Glutamatergic neuron (in vitro differentiated cells): ENCODE measurements at regions not wholly inside any gene's neighbourhood (a gene's known extent, or its start where the extent isn't known, plus 50 kb on each side); places are given as distances from the start of the nearest gene placed in this dataset.

Experiments
- DNase-seq: peaks from one replicate; pipeline ENCODE4 v3.0.0; 2022
- H3K27ac Mint-ChIP-seq: one replicate; pipeline ENCODE4 v1.8.0; 2020; ENCODE audit warnings: mild to moderate bottlenecking, mixed read lengths, inconsistent platforms; ENCODE audit not compliant: unreplicated experiment
- H3K27me3 Mint-ChIP-seq: one replicate; pipeline ENCODE4 v1.8.0; 2020; ENCODE audit warnings: mild to moderate bottlenecking, moderate library complexity, mixed read lengths, inconsistent platforms; ENCODE audit not compliant: unreplicated experiment
- H3K36me3 Mint-ChIP-seq: one replicate; pipeline ENCODE4 v1.8.0; 2020; ENCODE audit warnings: mild to moderate bottlenecking, mixed read lengths, inconsistent platforms; ENCODE audit not compliant: unreplicated experiment
- H3K4me1 Mint-ChIP-seq: one replicate; pipeline ENCODE4 v1.8.0; 2020; ENCODE audit warnings: mild to moderate bottlenecking, low read depth, mixed read lengths, inconsistent platforms; ENCODE audit not compliant: unreplicated experiment
- H3K4me3 Mint-ChIP-seq: one replicate; pipeline ENCODE4 v1.8.0; 2020; ENCODE audit warnings: mild to moderate bottlenecking, mixed read lengths, inconsistent platforms; ENCODE audit not compliant: unreplicated experiment
- H3K9me3 Mint-ChIP-seq: one replicate; pipeline ENCODE4 v1.8.0; 2020; ENCODE audit warnings: mild to moderate bottlenecking, moderate library complexity, mixed read lengths, inconsistent platforms; ENCODE audit not compliant: unreplicated experiment
- CTCF ChIP-seq: fragments of 200-600 bp; sonication (generic); IDR thresholded peaks from one replicate; pipeline ENCODE4 v1.5.0; 2021; ENCODE audit not compliant: partially characterized antibody, unreplicated experiment

DNA sequence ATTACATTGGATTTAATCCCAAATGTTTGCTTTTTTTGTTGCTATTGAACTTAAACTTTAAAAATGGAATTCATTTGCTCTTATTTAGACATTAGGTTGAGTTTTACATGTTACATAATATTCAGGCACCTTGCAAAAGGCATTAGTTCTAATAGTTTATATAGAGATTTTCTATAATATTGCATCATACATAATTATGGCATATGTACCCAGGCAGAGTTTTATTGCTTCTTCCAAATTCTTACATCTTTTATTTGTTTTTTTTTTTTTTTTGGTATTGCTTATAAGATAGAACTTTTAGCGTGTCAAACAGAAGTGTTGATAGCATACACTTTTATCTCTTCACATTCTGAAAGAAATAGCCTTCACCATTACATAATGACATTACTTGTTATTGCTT, 487.7 kb downstream of the GABRG1 start:
- Mint-ChIP-seq H3K36me3 (no peaks in the 10 kb centered on the region), H3K9me3 (no peaks in the 10 kb centered on the region), H3K4me1 (no peaks in the 10 kb centered on the region), H3K27me3 (peaks cover 1% of the 10 kb centered on the region), H3K4me3 (no peak overlapping the region), H3K27ac (no peak overlapping the region)
- no peak for TF ChIP-seq CTCF
- DNase-seq, result no peak

DNA sequence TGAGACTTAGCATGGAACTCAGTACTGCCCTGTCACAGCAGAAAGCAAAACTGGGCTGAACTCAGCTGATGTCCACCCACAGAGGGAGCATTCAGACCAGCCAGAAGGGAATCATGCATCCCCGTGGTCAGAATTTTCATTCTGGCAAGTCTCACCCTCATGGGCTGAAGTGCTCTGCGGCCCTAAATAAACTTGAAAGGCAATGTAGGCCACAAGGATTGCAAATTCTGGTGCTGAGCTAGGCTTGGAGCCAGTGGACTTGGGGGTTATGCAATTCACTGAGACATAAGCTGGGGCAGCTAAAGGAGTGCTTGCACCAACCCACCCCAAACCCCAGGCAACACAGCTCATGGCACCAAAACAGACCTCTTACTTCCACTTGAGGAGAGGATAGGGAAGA, 494.1 kb downstream of the GABRG1 start:
- Mint-ChIP-seq H3K27ac (no peak overlapping the region), H3K4me1 (no peaks in the 10 kb centered on the region), H3K9me3 (no peaks in the 10 kb centered on the region), H3K27me3 (no peaks in the 10 kb centered on the region), H3K36me3 (no peaks in the 10 kb centered on the region), H3K4me3 (no peak overlapping the region)
- no peak for TF ChIP-seq CTCF
- DNase-seq, result no peak

GRCh38 chr4:45621971-45622370, 501.9 kb downstream of the GABRG1 start:
- DNase-seq, result no peak
- no peaks in the 10 kb centered on the region for H3K9me3 Mint-ChIP-seq
- H3K27ac Mint-ChIP-seq, result no peak overlapping the region
- no peaks in the 10 kb centered on the region for H3K27me3 Mint-ChIP-seq
- no peak overlapping the region for H3K4me3 Mint-ChIP-seq
- no peaks in the 10 kb centered on the region for H3K36me3 Mint-ChIP-seq
- TF ChIP-seq CTCF, result no peak
- H3K4me1 Mint-ChIP-seq, result peaks cover 2% of the 10 kb centered on the region

- Mint-ChIP-seq H3K27me3 (no peaks in the 10 kb centered on the region), H3K4me3 (no peak overlapping the region), H3K4me1 (peaks cover 2% of the 10 kb centered on the region), H3K36me3 (no peaks in the 10 kb centered on the region), H3K9me3 (no peaks in the 10 kb centered on the region), H3K27ac (no peak overlapping the region)
- DNase-seq, result no peak
- TF ChIP-seq CTCF, result no peak
Measured at GRCh38 chr4:45620808-45621207, 503.0 kb downstream of the GABRG1 start.

DNA sequence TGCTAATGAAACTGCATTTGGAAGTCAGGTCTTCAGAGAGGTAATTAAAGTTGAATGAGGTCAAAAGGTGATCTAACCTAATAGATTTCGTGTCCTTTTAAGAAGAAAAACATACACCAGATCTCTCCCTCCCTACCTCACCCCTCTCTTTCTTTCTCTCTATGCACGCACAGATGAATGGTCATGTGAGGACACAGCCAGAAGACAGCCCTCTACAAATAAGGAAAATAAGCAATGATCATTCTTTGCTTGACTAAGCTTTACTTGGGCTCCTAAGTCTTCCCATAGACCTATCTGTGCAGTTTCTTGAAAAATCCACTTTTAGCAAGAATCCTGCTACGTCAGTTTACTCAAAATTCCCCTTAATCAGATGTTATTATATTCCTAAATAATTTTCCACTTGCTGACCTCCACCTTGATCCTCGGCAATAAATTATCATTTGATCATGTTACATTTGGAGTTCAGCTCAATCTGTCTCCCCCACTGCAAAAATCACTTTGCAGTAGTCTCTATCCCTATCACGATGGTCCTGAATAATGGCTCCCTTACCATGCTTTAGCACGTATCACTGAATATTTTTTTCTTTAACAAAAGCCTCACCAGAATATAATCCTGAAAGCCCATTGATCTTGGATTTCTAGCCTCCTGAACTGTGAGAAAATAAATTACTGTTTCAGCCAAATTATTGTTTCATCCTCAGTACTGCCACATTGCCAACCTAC, 527.3 kb downstream of the GABRG1 start:
- peaks cover 3% of the 10 kb centered on the region for H3K4me1 Mint-ChIP-seq
- no peak for DNase-seq
- no peak overlapping the region for H3K27ac Mint-ChIP-seq
- H3K36me3 Mint-ChIP-seq, result no peaks in the 10 kb centered on the region
- no peak overlapping the region for H3K4me3 Mint-ChIP-seq
- no peak for TF ChIP-seq CTCF
- no peaks in the 10 kb centered on the region for H3K27me3 Mint-ChIP-seq
- H3K9me3 Mint-ChIP-seq, result no peaks in the 10 kb centered on the region
